GM13976 (cell line): ENCODE measurements at regions not wholly inside any gene's neighbourhood (a gene's known extent, or its start where the extent isn't known, plus 50 kb on each side); places are given as distances from the start of the nearest gene placed in this dataset.
A peak's percentile ranks its signal among the peaks of the same experiment; 100 is the strongest.

Source experiments
- DNase-seq: peaks from one replicate; pipeline ENCODE4 v3.0.0; 2012; ENCODE audit warnings: low spot score
- in situ Hi-C: fragments of 300-500 bp; cut with MboI; formaldehyde crosslinking; loops from one replicate; pipeline ENCODE4 v1.12.0; 2022; ENCODE audit warnings: low sequenced_read_pairs, mixed read lengths, inconsistent platforms; ENCODE audit not compliant: unreplicated experiment
- TF ChIP-seq, protein P1 (sequence below): IDR thresholded peaks from 2 replicates; pipeline ENCODE4 v1.5.1; 2012; ENCODE audit warnings: borderline replicate concordance, mild to moderate bottlenecking; ENCODE audit not compliant: insufficient read depth; ENCODE audit errors: extremely low read depth, missing control alignments, control extremely low read depth

DNA sequence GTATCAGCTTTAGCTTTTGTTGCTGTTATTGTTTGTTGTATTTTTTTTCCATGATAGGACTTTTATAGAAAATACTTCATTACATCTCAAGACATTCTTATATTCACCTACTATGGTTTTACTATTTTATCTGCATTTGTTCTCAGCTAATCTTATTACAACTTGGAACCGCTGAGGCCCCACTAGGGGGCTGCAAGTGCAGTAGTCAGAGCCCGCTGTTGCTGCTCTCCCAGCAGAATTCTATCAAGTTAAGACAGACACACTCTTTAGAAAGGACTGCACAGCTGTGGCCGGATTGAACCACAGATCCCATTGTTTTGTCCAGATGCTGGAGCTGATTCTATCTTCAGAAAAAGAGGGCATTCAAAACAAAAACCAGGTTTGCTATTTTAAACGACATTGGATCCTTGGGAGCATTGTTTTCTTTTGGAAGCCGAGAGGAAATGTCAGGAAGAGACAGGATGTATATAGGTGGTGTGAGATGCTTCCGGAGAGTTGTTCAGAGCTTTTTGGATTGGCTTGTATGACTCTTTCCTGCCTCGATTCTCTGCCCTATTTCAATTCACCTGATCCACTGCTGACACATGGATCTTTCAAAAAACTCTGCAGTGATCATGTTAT lies 105.7 kb upstream of the GAREM1 start:
- TF ChIP-seq, protein P1, sequence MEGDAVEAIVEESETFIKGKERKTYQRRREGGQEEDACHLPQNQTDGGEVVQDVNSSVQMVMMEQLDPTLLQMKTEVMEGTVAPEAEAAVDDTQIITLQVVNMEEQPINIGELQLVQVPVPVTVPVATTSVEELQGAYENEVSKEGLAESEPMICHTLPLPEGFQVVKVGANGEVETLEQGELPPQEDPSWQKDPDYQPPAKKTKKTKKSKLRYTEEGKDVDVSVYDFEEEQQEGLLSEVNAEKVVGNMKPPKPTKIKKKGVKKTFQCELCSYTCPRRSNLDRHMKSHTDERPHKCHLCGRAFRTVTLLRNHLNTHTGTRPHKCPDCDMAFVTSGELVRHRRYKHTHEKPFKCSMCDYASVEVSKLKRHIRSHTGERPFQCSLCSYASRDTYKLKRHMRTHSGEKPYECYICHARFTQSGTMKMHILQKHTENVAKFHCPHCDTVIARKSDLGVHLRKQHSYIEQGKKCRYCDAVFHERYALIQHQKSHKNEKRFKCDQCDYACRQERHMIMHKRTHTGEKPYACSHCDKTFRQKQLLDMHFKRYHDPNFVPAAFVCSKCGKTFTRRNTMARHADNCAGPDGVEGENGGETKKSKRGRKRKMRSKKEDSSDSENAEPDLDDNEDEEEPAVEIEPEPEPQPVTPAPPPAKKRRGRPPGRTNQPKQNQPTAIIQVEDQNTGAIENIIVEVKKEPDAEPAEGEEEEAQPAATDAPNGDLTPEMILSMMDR: no peak
- in situ Hi-C loops: no loop called here
- no peak for DNase-seq

DNA sequence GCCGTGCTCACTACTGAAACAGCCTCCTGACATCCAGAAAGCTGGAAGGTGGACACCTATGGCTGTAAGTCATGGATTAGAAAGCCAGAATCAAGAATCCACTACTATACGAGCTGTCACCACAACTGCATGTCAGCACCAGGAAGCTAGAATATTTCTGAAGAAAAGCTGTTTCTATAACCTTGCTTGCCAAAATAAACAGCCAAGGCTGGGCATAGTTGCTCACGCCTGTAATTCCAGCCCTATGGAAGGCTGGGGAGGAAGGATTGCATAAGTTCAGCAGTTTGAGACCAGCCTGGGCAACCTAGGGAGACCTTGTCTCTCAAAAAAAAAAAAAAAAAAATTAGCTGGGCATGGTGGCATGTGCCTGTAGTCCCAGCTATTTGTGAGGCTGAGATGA lies 96.3 kb upstream of the GAREM1 start:
- no peak for DNase-seq
- in situ Hi-C loops: no loop called here
- TF ChIP-seq, protein P1: no peak

GRCh38 chr18:32553640-32554365 lies 83.1 kb upstream of the GAREM1 start:
- no peak for DNase-seq
- TF ChIP-seq, protein P1: no peak
- in situ Hi-C loops: loop anchor here (10.0 kb wide), 1 partner anchor 389 kb away; no protein-coding TSS in a partner anchor

GRCh38 chr18:32553174-32553573 lies 82.5 kb upstream of the GAREM1 start:
- in situ Hi-C loops: loop anchor here (10.0 kb wide), 1 partner anchor 388 kb away; no protein-coding TSS in a partner anchor
- TF ChIP-seq, protein P1: no peak
- DNase-seq: no peak

GRCh38 chr18:32552421-32553030 lies 81.8 kb upstream of the GAREM1 start:
- in situ Hi-C loops: loop anchor here (10.0 kb wide), 1 partner anchor 388 kb away; no protein-coding TSS in a partner anchor
- DNase-seq: peak; percentile 78
- TF ChIP-seq, protein P1: peak; percentile 65

- in situ Hi-C loops: loop anchor here (10.0 kb wide), 1 partner anchor 386 kb away; no protein-coding TSS in a partner anchor
- TF ChIP-seq, protein P1: no peak
- DNase-seq: no peak
Measured at GRCh38 chr18:32550963-32551362, 80.3 kb upstream of the GAREM1 start.
